NT2/D1 (cell line): ENCODE measurements at regions not wholly inside any gene's neighbourhood (a gene's known extent, or its start where the extent isn't known, plus 50 kb on each side); places are given as distances from the start of the nearest gene placed in this dataset.

Experiments used
- YY1 ChIP-seq: IDR thresholded peaks from 2 replicates; pipeline ENCODE4 v1.6.1; 2011; ENCODE audit not compliant: insufficient read length, insufficient read depth
- ZNF274 ChIP-seq: IDR thresholded peaks from 2 replicates; pipeline ENCODE4 v1.6.1; 2011; ENCODE audit warnings: mild to moderate bottlenecking, low read depth, low read length

DNA sequence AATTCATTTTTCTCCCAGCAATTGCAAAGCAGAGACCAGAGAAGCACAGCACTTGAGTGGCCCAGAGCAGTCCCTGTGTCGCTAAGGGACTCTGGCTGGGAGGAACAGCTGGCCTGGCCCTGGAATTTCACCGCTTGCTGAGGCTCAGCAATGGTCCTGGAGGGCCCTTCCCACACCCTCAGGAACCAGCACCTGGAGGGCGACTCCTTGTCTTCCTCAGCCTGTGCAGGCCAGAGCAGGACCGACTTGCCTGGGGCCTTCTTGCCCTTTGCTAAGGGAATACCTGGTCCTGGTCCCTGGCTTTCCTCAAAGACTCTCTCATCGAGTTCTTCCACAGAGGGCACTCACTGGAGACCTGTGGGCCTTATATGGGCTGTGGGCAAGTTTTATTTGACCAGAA is 294.6 kb downstream of the RPLP1 start:
- TF ChIP-seq YY1 (no peak), ZNF274 (no peak)
